ENCODE measurements at regions not wholly inside any gene's neighbourhood (a gene's known extent, or its start where the extent isn't known, plus 50 kb on each side); places are given as distances from the start of the nearest gene placed in this dataset.

DNA sequence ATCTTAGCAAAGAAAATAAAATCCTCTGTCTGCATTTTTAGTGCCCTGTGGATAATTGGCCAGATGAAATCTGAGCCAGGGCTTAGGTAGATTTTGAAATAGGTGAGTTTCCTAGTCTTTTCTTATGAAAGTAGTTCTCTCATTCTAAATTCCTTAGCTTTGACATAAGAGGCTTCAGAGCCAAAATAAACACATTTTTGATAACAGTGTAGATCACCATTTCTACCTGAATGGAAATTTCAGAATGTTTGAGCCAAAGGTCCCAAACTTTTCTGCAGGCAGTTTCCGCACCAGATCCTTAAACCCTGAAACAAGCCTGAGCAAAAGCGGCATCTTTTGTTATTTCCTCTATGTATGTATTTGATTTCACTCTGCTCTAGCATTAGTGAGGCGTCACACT, 551.2 kb downstream of the EFNB2 start:
- Histone ChIP-seq H3K9ac (ENCODE audit: low read length) (no peak overlapping the region), H3K27me3 (ENCODE audit: control insufficient read depth, insufficient read depth, low read length) (no peaks in the 10 kb centered on the region), H3K9me3 (ENCODE audit: control insufficient read depth, low read depth, low read length) (no peaks in the 10 kb centered on the region), H3K36me3 (ENCODE audit: control insufficient read depth, low read depth, low read length) (no peaks in the 10 kb centered on the region), H3K27ac (ENCODE audit: low read length) (no peak overlapping the region), H3K4me1 (ENCODE audit: control insufficient read depth, low read depth, low read length) (no peaks in the 10 kb centered on the region), H3K4me3 (ENCODE audit: low read length) (no peak overlapping the region)

DNA sequence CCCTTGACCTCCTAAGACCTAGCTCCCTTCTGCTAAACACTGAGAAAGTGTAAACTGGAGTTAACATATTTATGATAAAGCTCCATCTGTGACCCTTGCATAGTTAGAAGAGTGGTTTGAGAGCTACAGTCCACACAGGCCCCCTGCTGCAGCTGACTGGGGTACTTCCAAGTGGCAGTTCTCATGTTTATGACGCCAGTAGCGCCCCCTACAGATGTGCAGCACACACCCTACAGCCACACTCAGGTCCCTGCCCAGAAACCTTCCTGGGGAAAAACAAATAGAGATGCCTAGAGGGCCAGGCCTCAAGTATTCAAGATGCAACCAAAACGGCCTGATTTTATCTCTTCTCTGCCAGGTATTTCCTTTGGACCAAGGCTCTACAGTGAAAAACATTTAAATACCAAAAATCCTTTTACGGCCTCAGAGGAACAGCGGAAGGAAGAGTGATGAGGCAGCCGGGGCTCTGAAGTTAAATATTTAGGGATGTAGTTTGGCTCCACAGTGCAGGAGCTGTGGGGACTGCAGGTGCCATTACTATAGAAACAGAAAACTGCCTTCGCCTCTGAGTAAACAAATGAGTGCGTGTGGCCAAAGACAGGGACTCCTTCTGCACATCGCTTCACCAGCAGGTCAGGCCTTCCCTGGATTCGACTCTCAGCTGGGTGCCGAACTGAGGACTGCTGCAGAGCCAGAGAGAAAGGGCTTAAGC, 553.1 kb downstream of the EFNB2 start:
- H3K4me3 ChIP-seq (ENCODE audit: low read length): no peak overlapping the region
- no peak overlapping the region for H3K9ac ChIP-seq (ENCODE audit: low read length)
- no peak overlapping the region for H3K27ac ChIP-seq (ENCODE audit: low read length)
- no peaks in the 10 kb centered on the region for H3K36me3 ChIP-seq (ENCODE audit: control insufficient read depth, low read depth, low read length)
- no peaks in the 10 kb centered on the region for H3K27me3 ChIP-seq (ENCODE audit: control insufficient read depth, insufficient read depth, low read length)
- no peaks in the 10 kb centered on the region for H3K4me1 ChIP-seq (ENCODE audit: control insufficient read depth, low read depth, low read length)
- no peaks in the 10 kb centered on the region for H3K9me3 ChIP-seq (ENCODE audit: control insufficient read depth, low read depth, low read length)

GRCh38 chr13:105979131-105980011, 556.1 kb downstream of the EFNB2 start:
- no peak overlapping the region for H3K4me3 ChIP-seq (ENCODE audit: low read length)
- no peaks in the 10 kb centered on the region for H3K27me3 ChIP-seq (ENCODE audit: control insufficient read depth, insufficient read depth, low read length)
- no peak overlapping the region for H3K9ac ChIP-seq (ENCODE audit: low read length)
- H3K9me3 ChIP-seq (ENCODE audit: control insufficient read depth, low read depth, low read length): no peaks in the 10 kb centered on the region
- H3K4me1 ChIP-seq (ENCODE audit: control insufficient read depth, low read depth, low read length): no peaks in the 10 kb centered on the region
- no peak overlapping the region for H3K27ac ChIP-seq (ENCODE audit: low read length)
- H3K36me3 ChIP-seq (ENCODE audit: control insufficient read depth, low read depth, low read length): no peaks in the 10 kb centered on the region

GRCh38 chr13:105974380-105974779, 561.1 kb downstream of the EFNB2 start:
- H3K27me3 ChIP-seq (ENCODE audit: control insufficient read depth, insufficient read depth, low read length): no peaks in the 10 kb centered on the region
- H3K9me3 ChIP-seq (ENCODE audit: control insufficient read depth, low read depth, low read length): no peaks in the 10 kb centered on the region
- H3K36me3 ChIP-seq (ENCODE audit: control insufficient read depth, low read depth, low read length): no peaks in the 10 kb centered on the region
- H3K27ac ChIP-seq (ENCODE audit: low read length): no peak overlapping the region
- no peak overlapping the region for H3K4me3 ChIP-seq (ENCODE audit: low read length)
- no peak overlapping the region for H3K9ac ChIP-seq (ENCODE audit: low read length)
- H3K4me1 ChIP-seq (ENCODE audit: control insufficient read depth, low read depth, low read length): peaks cover 5% of the 10 kb centered on the region

DNA sequence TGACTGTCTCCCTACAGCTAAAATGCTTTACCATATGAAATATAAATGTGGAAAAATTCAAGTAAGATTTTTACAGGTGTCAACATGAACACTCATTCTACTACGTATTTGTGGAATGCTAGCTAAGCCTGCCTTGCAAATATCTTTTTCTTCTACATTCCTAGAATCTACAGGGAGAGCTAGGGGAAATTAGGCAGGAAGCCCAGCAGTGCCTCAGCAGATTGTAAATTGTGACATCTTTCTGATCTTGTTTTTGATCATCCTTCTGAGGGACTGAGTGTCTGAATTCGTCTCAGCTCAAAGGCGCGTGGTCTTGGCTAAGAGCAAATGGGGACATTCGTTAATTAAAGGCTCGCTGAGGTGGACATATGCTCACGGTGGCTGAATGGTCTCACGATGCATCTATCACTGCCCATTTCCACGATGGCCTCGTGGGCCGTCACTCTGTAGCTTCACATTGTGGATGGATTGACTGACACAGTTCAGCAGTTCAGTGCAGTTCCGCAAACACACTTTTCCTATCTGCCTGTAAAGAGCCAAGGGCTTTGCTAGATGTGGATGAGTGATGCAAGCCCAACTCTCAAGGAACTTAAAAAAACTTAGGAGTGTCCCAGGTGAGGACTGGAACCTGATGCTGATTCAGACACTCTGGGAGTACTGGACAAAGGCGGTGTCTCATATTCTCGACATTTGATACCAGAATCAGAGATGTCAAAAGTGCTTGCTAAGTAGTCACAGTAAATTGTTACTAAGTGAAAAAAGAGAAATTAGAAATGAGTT, 562.5 kb downstream of the EFNB2 start:
- H3K36me3 ChIP-seq (ENCODE audit: control insufficient read depth, low read depth, low read length): no peaks in the 10 kb centered on the region
- no peak overlapping the region for H3K4me3 ChIP-seq (ENCODE audit: low read length)
- peaks cover 5% of the 10 kb centered on the region for H3K4me1 ChIP-seq (ENCODE audit: control insufficient read depth, low read depth, low read length)
- H3K27ac ChIP-seq (ENCODE audit: low read length): no peak overlapping the region
- H3K27me3 ChIP-seq (ENCODE audit: control insufficient read depth, insufficient read depth, low read length): no peaks in the 10 kb centered on the region
- H3K9ac ChIP-seq (ENCODE audit: low read length): no peak overlapping the region
- no peaks in the 10 kb centered on the region for H3K9me3 ChIP-seq (ENCODE audit: control insufficient read depth, low read depth, low read length)

DNA sequence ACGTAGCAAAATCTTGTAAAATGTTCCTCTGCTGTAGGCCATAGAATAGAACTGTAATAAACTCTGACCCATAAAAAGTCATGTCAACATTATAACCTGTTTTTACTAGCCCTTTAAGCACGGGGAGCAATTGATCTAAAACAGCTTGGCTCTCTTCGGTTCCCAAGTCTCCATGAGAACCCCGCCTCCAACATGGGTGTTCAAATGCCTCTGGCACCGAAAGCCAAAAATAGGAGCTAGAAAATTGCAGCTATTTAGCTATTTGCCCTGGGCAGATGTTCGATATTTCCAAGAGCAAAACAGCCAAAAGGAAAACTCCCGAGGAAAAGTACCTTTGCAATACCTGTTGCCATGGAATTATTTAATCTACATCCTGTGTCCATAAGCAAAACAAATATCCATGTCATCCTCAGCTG, 563.1 kb downstream of the EFNB2 start:
- Histone ChIP-seq H3K4me1 (ENCODE audit: control insufficient read depth, low read depth, low read length) (peaks cover 5% of the 10 kb centered on the region), H3K9ac (ENCODE audit: low read length) (no peak overlapping the region), H3K27me3 (ENCODE audit: control insufficient read depth, insufficient read depth, low read length) (no peaks in the 10 kb centered on the region), H3K36me3 (ENCODE audit: control insufficient read depth, low read depth, low read length) (no peaks in the 10 kb centered on the region), H3K9me3 (ENCODE audit: control insufficient read depth, low read depth, low read length) (no peaks in the 10 kb centered on the region), H3K27ac (ENCODE audit: low read length) (no peak overlapping the region), H3K4me3 (ENCODE audit: low read length) (no peak overlapping the region)

- H3K9ac ChIP-seq (ENCODE audit: low read length): no peak overlapping the region
- no peaks in the 10 kb centered on the region for H3K36me3 ChIP-seq (ENCODE audit: control insufficient read depth, low read depth, low read length)
- H3K9me3 ChIP-seq (ENCODE audit: control insufficient read depth, low read depth, low read length): no peaks in the 10 kb centered on the region
- H3K27me3 ChIP-seq (ENCODE audit: control insufficient read depth, insufficient read depth, low read length): no peaks in the 10 kb centered on the region
- peaks cover 5% of the 10 kb centered on the region for H3K4me1 ChIP-seq (ENCODE audit: control insufficient read depth, low read depth, low read length)
- no peak overlapping the region for H3K27ac ChIP-seq (ENCODE audit: low read length)
- H3K4me3 ChIP-seq (ENCODE audit: low read length): no peak overlapping the region
These were observed 563.7 kb downstream of the EFNB2 start for GRCh38 chr13:105971738-105972137.

DNA sequence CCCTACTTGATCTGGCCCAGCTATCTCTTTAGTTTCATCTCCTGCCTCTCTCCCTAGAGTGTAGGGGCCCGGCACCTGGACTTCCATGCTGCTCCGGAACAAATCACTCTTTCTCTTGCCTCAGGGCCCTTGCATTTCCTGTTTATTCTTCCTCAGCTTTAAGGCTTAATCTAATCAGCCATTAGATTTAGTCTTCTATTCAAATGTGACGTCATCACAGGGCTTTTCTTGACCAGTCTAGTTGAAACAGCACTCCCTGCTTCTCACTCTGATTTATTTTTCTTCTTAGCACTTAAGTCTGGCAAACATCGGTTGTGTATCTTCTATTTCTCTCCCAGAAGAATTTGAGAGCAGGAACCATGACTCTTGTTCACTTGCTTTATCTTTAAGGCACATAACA, 564.1 kb downstream of the EFNB2 start:
- H3K9me3 ChIP-seq (ENCODE audit: control insufficient read depth, low read depth, low read length): no peaks in the 10 kb centered on the region
- no peaks in the 10 kb centered on the region for H3K36me3 ChIP-seq (ENCODE audit: control insufficient read depth, low read depth, low read length)
- H3K4me3 ChIP-seq (ENCODE audit: low read length): no peak overlapping the region
- no peak overlapping the region for H3K9ac ChIP-seq (ENCODE audit: low read length)
- H3K4me1 ChIP-seq (ENCODE audit: control insufficient read depth, low read depth, low read length): peaks cover 5% of the 10 kb centered on the region
- H3K27ac ChIP-seq (ENCODE audit: low read length): no peak overlapping the region
- no peaks in the 10 kb centered on the region for H3K27me3 ChIP-seq (ENCODE audit: control insufficient read depth, insufficient read depth, low read length)

DNA sequence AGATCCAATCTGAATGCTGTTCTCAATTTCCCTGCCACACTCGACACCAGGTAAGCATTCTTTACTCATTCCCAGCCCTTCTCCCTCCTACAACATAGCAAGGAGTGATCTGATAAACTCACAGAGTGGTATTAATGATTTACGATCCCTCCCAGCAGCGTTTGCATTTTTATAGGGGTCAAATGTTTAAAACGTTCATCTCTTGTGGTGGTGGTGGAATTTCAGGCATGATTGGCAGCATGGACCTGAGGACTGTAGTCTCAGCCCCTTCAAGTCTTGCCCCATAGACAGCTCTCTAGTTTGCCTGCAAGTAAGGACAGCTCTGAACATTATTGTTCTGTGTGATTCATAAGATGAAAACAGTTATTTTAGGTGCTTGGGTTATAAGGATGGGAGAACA, 565.7 kb downstream of the EFNB2 start:
- Histone ChIP-seq H3K4me1 (ENCODE audit: control insufficient read depth, low read depth, low read length) (peaks cover 5% of the 10 kb centered on the region), H3K9me3 (ENCODE audit: control insufficient read depth, low read depth, low read length) (no peaks in the 10 kb centered on the region), H3K27ac (ENCODE audit: low read length) (no peak overlapping the region), H3K36me3 (ENCODE audit: control insufficient read depth, low read depth, low read length) (no peaks in the 10 kb centered on the region), H3K27me3 (ENCODE audit: control insufficient read depth, insufficient read depth, low read length) (no peaks in the 10 kb centered on the region), H3K4me3 (ENCODE audit: low read length) (no peak overlapping the region), H3K9ac (ENCODE audit: low read length) (no peak overlapping the region)

GRCh38 chr13:105965910-105966309, 569.6 kb downstream of the EFNB2 start:
- no peaks in the 10 kb centered on the region for H3K4me1 ChIP-seq (ENCODE audit: control insufficient read depth, low read depth, low read length)
- no peaks in the 10 kb centered on the region for H3K36me3 ChIP-seq (ENCODE audit: control insufficient read depth, low read depth, low read length)
- no peaks in the 10 kb centered on the region for H3K27me3 ChIP-seq (ENCODE audit: control insufficient read depth, insufficient read depth, low read length)
- H3K27ac ChIP-seq (ENCODE audit: low read length): no peak overlapping the region
- H3K4me3 ChIP-seq (ENCODE audit: low read length): no peak overlapping the region
- H3K9ac ChIP-seq (ENCODE audit: low read length): no peak overlapping the region
- H3K9me3 ChIP-seq (ENCODE audit: control insufficient read depth, low read depth, low read length): no peaks in the 10 kb centered on the region

- H3K27me3 ChIP-seq (ENCODE audit: control insufficient read depth, insufficient read depth, low read length): no peaks in the 10 kb centered on the region
- H3K4me1 ChIP-seq (ENCODE audit: control insufficient read depth, low read depth, low read length): no peaks in the 10 kb centered on the region
- H3K36me3 ChIP-seq (ENCODE audit: control insufficient read depth, low read depth, low read length): no peaks in the 10 kb centered on the region
- H3K4me3 ChIP-seq (ENCODE audit: low read length): no peak overlapping the region
- no peaks in the 10 kb centered on the region for H3K9me3 ChIP-seq (ENCODE audit: control insufficient read depth, low read depth, low read length)
- H3K9ac ChIP-seq (ENCODE audit: low read length): no peak overlapping the region
- no peak overlapping the region for H3K27ac ChIP-seq (ENCODE audit: low read length)
These were observed 573.4 kb downstream of the EFNB2 start for GRCh38 chr13:105962080-105962479.
